ENCODE measurements at regions not wholly inside any gene's neighbourhood (a gene's known extent, or its start where the extent isn't known, plus 50 kb on each side); places are given as distances from the start of the nearest gene placed in this dataset.

- no peak for DNase-seq (ENCODE audit: low read depth)
Observed at GRCh38 chr9:90023861-90024260, 419.0 kb downstream of the GADD45G start.

- no peak for DNase-seq (ENCODE audit: low read depth)
Observed at GRCh38 chr9:90024409-90024808, 419.6 kb downstream of the GADD45G start.

GRCh38 chr9:90024823-90025222 lies 420.0 kb downstream of the GADD45G start:
- DNase-seq (ENCODE audit: low read depth), result no peak

DNA sequence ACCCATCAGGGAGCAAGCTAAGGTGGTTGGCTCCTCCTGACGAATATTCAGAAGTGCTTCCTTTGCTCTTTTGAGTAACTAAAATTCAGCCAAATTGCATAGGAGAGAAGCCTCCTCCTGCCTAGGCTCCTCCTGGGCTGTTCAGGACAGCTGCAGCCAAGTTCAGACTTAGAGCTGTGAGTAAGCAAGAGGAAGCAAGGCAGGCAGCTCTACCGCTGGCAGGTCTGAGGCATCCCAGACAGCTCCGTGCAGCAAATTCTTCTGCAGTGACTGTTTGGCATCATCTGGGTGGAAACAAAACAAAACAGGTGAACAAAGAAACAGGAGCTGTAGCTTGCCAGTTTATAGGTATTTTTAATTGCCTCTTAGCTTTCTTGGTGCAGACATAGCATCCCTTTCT lies 421.0 kb downstream of the GADD45G start:
- no peak for DNase-seq (ENCODE audit: low read depth)

DNA sequence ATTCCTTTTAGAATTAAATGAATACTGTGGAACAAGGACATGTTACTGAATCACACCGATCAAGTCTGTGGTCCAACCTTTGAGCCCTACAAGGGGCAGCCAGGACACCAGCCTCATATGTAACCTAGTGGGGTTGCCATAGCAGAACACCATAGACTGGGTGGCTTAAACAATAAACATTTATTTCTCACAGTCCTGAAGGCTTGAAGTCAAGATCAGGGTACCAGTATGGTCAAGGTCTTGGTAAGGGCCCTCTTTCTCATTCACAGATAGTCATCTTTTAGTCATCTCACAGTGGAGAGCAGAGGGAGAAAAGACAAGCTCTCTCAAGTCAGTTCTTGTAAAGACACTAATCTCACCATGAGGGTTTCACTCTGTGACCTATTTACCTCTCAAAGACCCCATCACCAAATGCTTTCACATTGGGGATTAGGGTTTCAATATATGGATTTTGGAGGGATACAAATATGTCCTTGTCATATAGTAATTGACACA lies 422.5 kb downstream of the GADD45G start:
- DNase-seq (ENCODE audit: low read depth), result no peak

- no peak for DNase-seq (ENCODE audit: low read depth)
Observed at GRCh38 chr9:90029386-90029785, 424.6 kb downstream of the GADD45G start.

- DNase-seq (ENCODE audit: low read depth), result no peak
Observed at GRCh38 chr9:90029996-90030395, 425.2 kb downstream of the GADD45G start.

GRCh38 chr9:90032296-90033027 lies 427.6 kb downstream of the GADD45G start:
- DNase-seq (ENCODE audit: low read depth), result no peak

DNA sequence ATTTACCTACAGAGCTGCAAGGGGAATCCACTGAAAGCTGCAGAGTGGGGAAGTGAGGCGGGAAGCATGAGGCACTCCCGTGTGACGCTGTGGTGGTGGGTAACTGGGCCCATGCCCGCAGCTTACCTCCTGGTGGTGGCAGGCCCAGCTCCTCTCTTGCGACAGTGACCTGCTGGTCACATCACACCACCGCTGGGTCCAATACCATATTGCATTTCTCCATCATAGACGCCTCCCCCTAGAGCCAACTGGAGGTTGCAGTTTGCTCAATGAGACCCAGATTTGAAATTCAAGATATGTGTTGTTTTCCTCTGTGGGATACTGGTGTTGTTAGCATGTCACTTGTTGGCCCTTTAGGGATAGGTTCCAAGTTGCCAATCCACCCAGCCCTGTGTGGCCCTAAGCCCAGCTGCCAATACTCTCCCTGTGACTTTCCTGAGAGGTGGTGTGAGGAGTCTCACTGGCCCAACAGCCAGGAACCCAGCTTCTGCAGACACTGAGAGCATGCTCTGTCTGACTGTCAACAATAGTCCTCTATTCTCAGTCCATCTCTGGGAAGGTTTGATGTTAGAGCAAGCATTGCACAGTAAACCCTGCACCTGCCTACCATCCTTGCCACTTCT lies 428.3 kb downstream of the GADD45G start:
- DNase-seq (ENCODE audit: low read depth), result no peak

GRCh38 chr9:90034071-90034470 lies 429.3 kb downstream of the GADD45G start:
- DNase-seq (ENCODE audit: low read depth), result no peak

- DNase-seq (ENCODE audit: low read depth), result no peak
Observed at GRCh38 chr9:90035471-90035870, 430.7 kb downstream of the GADD45G start.

GRCh38 chr9:90037146-90037797 lies 432.5 kb downstream of the GADD45G start:
- no peak for DNase-seq (ENCODE audit: low read depth)

DNA sequence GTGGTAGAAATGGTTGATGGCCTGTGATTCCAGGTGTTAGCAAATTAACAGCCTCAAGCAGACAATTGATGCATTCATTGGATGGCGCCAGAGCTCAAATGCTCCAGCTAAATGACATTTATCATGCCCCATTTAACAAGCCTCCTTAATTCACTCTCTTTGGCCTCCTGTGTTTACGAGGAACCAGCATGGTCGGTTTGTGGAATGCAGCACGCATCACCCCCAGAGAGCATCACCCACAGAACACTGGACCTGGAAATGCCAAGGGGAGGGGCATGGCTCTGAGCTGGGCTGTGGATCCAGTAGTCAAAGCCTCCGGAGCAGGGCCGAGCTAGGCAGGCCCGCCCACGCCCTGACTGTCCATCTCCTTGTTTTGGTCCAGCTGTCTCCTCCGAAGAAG lies 434.0 kb downstream of the GADD45G start:
- DNase-seq (ENCODE audit: low read depth), result no peak

- DNase-seq (ENCODE audit: low read depth), result no peak
Observed at GRCh38 chr9:90044263-90044662, 439.5 kb downstream of the GADD45G start.

- DNase-seq (ENCODE audit: low read depth), result no peak
Observed at GRCh38 chr9:90044710-90045151, 439.9 kb downstream of the GADD45G start.

GRCh38 chr9:90046317-90046861 lies 441.6 kb downstream of the GADD45G start:
- no peak for DNase-seq (ENCODE audit: low read depth)

GRCh38 chr9:90047828-90048227 lies 443.0 kb downstream of the GADD45G start:
- no peak for DNase-seq (ENCODE audit: low read depth)

DNA sequence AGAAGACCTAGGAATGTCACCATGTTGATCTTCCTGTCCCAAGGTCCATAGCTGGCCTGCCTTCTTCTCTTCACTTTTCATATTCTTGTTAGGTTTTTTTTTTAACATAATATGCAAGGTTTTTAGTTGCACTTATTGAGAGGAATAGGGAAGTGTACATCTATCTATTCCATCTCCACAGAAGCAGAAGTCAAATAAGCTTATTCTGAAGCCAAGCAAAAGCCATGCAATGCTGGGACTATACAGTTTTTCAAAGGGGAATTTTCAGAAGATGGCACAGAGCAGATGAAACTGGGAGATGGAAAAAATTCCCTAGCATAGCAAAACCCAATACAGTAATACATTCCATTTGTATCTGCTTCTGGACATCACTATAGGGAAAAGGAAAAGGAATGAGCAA lies 447.6 kb downstream of the GADD45G start:
- no peak for DNase-seq (ENCODE audit: low read depth)

GRCh38 chr9:90053027-90053426 lies 448.2 kb downstream of the GADD45G start:
- DNase-seq (ENCODE audit: low read depth), result no peak

- DNase-seq (ENCODE audit: low read depth), result no peak
Observed at GRCh38 chr9:90054810-90055209, 450.0 kb downstream of the GADD45G start.

GRCh38 chr9:90055226-90055625 lies 450.4 kb downstream of the GADD45G start:
- no peak for DNase-seq (ENCODE audit: low read depth)

- no peak for DNase-seq (ENCODE audit: low read depth)
Observed at GRCh38 chr9:90057361-90057760, 452.5 kb downstream of the GADD45G start.
